ENCODE measurements at regions not wholly inside any gene's neighbourhood (a gene's known extent, or its start where the extent isn't known, plus 50 kb on each side); places are given as distances from the start of the nearest gene placed in this dataset.

GRCh38 chr18:68441241-68441640, 273.7 kb downstream of the TMX3 start:
- TF ChIP-seq CTCF (IDR thresholded peaks at IDR 0.05) (no peak), EP300 (IDR thresholded peaks at IDR 0.05) (no peak), POLR2A (IDR thresholded peaks at IDR 0.05) (no peak)

Measured in upper lobe of left lung (tissue), 4 donors.